ENCODE measurements at regions not wholly inside any gene's neighbourhood (a gene's known extent, or its start where the extent isn't known, plus 50 kb on each side); places are given as distances from the start of the nearest gene placed in this dataset.

GRCh38 chr4:93888768-93889167 is 60.2 kb downstream of the ATOH1 start:
- Histone ChIP-seq H3K27ac (ENCODE audit: low read depth, low read length) (no peak overlapping the region), H3K9me2 (ENCODE audit: insufficient read depth) (no peaks in the 10 kb centered on the region), H3K27me3 (ENCODE audit: insufficient read depth, low read length) (no peaks in the 10 kb centered on the region), H3K36me3 (ENCODE audit: control insufficient read depth in 1 of 2, insufficient read depth in 2 of 2, low read length in 2 of 2) (no peaks in the 10 kb centered on the region), H3K4me3 (replicated peaks in 1 of 2; ENCODE audit: low read depth in 1 of 2, low read length in 2 of 2) (no peak overlapping the region), H3K4me2 (ENCODE audit: low read length) (no peak overlapping the region), H3K9me3 (ENCODE audit: control insufficient read depth in 1 of 2, insufficient read depth in 1 of 2, low read depth in 1 of 2, low read length in 2 of 2) (no peaks in the 10 kb centered on the region), H2AFZ (ENCODE audit: low read depth, low read length, poor library complexity, severe bottlenecking) (no peak overlapping the region), H3K4me1 (ENCODE audit: control insufficient read depth in 1 of 2, insufficient read depth in 2 of 2, low read length in 2 of 2) (no peaks in the 10 kb centered on the region), H3K9ac (ENCODE audit: low read length) (no peak overlapping the region), H3K79me2 (ENCODE audit: insufficient read depth, low read length) (no peaks in the 10 kb centered on the region), H4K20me1 (ENCODE audit: insufficient read depth) (no peaks in the 10 kb centered on the region)
- TF ChIP-seq ZBTB33 (IDR thresholded peaks at IDR 0.05; ENCODE audit: extremely low read depth, insufficient replicate concordance, low read length) = no peak
- TF ChIP-seq POLR2AphosphoS5 (IDR thresholded peaks at IDR 0.05; ENCODE audit: low read depth, low read length) = no peak
- no peak for TF ChIP-seq ZNF274 (IDR thresholded peaks at IDR 0.05; ENCODE audit: low read depth, low read length)
- TF ChIP-seq EZH2phosphoT487 (IDR thresholded peaks at IDR 0.05; ENCODE audit: borderline replicate concordance) = no peak
- TF ChIP-seq CEBPB (IDR thresholded peaks at IDR 0.05; ENCODE audit: low read depth) = no peak
- no peak for TF ChIP-seq TCF7L2 (IDR thresholded peaks at IDR 0.05; ENCODE audit: borderline replicate concordance, extremely low read depth, insufficient read depth, insufficient read length)
- TF ChIP-seq ATF3 (IDR thresholded peaks at IDR 0.05) = no peak
- TF ChIP-seq FOSL1 (IDR thresholded peaks at IDR 0.05; ENCODE audit: low read depth) = no peak
- no peak for TF ChIP-seq EGR1 (IDR thresholded peaks at IDR 0.05; ENCODE audit: low read depth)
- TF ChIP-seq SP1 (IDR thresholded peaks at IDR 0.05; ENCODE audit: low read depth) = no peak
- no peak for TF ChIP-seq SRF (IDR thresholded peaks at IDR 0.05; ENCODE audit: low read depth)
- no peak for TF ChIP-seq SIN3A (IDR thresholded peaks at IDR 0.05; ENCODE audit: low read depth)
- no peak for TF ChIP-seq POLR2A (IDR thresholded peaks at IDR 0.05; ENCODE audit: borderline replicate concordance, extremely low read depth, insufficient read depth, insufficient read length)
- TF ChIP-seq EZH2 (IDR thresholded peaks at IDR 0.05) = no peak
- TF ChIP-seq MAX (IDR thresholded peaks at IDR 0.05) = no peak
- TF ChIP-seq ELF1 (IDR thresholded peaks at IDR 0.05; ENCODE audit: borderline replicate concordance, low read depth) = no peak
- POLR2A ChIA-PET = no interaction called here
- ATAC-seq (no peak), DNase-seq (ENCODE audit: low read depth, low spot score) (no peak)
- no TSS peak for BruUV-seq (replicated peaks)
- RAD21 ChIA-PET (ENCODE audit: low non-redundant PET in 1 of 2, low total read pairs in 2 of 2, uncharacterized antibody in 2 of 2, unreplicated experiment in 2 of 2) = no interaction called here
- intact Hi-C loops (cut with micrococcal nuclease) = no loop called here
- CTCF ChIA-PET = interaction anchor here (1.5 kb wide), 1 partner anchor 9 kb away, joined by 6 read pairs; no protein-coding TSS in a partner anchor

Measured in HCT116 (cell line).